ENCODE measurements at regions not wholly inside any gene's neighbourhood (a gene's known extent, or its start where the extent isn't known, plus 50 kb on each side); places are given as distances from the start of the nearest gene placed in this dataset.

DNA sequence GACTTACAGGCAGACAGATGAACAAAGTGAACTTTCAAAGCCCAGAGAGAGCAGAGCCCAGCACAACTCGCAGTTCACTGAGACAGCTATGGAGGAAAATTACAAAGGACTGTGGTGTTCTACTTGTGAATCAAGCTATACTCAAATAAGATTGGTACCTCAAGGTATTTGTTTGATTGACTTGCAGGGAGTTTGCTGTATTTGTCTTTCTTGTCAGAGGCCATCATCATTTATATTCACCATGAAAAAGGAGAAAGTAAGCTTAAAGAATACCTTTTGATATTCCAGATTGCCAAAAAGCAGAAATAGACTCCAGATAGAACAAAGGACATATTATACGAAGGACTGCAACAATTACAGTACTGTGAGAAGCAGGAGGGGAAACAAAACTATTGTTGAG lies 1047.9 kb downstream of the RPA4 start:
- Histone ChIP-seq H3K4me1 (ENCODE audit: control insufficient read depth, insufficient read depth, low read length) (no peaks in the 10 kb centered on the region), H3K27me3 (ENCODE audit: control insufficient read depth, insufficient read depth, low read length, poor library complexity, severe bottlenecking) (no peaks in the 10 kb centered on the region), H3K9me3 (ENCODE audit: control insufficient read depth, low read length) (no peaks in the 10 kb centered on the region), H3K27ac (ENCODE audit: low read depth, low read length) (no peak overlapping the region), H3K9ac (ENCODE audit: extremely low read depth, low read length, poor library complexity, severe bottlenecking) (no peak overlapping the region), H3K4me3 (ENCODE audit: low read length) (no peak overlapping the region), H3K36me3 (ENCODE audit: control insufficient read depth, insufficient read depth, low read length) (no peaks in the 10 kb centered on the region)
- TF ChIP-seq, protein P1, sequence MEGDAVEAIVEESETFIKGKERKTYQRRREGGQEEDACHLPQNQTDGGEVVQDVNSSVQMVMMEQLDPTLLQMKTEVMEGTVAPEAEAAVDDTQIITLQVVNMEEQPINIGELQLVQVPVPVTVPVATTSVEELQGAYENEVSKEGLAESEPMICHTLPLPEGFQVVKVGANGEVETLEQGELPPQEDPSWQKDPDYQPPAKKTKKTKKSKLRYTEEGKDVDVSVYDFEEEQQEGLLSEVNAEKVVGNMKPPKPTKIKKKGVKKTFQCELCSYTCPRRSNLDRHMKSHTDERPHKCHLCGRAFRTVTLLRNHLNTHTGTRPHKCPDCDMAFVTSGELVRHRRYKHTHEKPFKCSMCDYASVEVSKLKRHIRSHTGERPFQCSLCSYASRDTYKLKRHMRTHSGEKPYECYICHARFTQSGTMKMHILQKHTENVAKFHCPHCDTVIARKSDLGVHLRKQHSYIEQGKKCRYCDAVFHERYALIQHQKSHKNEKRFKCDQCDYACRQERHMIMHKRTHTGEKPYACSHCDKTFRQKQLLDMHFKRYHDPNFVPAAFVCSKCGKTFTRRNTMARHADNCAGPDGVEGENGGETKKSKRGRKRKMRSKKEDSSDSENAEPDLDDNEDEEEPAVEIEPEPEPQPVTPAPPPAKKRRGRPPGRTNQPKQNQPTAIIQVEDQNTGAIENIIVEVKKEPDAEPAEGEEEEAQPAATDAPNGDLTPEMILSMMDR (conservative IDR thresholded peaks at IDR 0.05), result no peak
- H3K4me3 Mint-ChIP-seq, result no peak overlapping the region
- peaks cover 2% of the 10 kb centered on the region for H3K27me3 Mint-ChIP-seq (ENCODE audit: insufficient read depth)
- H3K27ac Mint-ChIP-seq, result no peak overlapping the region
- no peaks in the 10 kb centered on the region for H3K36me3 Mint-ChIP-seq (ENCODE audit: low read depth)
- WGBS, 2 experiments (ENCODE audit: insufficient coverage in 1 of 2, insufficient read length in 1 of 2), result 97 to 100% methylated on average over 1 to 2 of the region's 2 CpGs
- peaks cover 16% of the 10 kb centered on the region for H3K4me1 Mint-ChIP-seq
- peaks cover 8% of the 10 kb centered on the region for H3K9me3 Mint-ChIP-seq
- DNase-seq, result no peak

DNA sequence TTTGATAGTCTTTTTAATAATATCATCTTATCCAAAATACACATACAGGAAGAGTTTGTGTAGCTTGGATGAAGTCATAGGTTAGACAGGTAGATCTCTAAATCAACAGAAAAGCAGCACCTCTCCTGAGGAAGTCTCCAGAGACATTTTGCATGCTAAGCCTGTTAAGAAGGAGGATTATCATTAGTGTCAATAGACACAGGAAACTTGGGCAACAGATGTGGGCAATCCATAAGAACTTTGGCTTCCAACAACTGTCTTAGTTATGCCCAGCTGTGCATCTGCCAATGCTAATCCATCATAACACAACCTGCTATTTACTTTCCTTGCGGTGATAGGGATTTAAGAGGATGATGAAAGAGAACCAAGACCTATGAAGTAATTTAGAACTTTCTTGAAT lies 1052.6 kb downstream of the RPA4 start:
- Mint-ChIP-seq H3K4me1 (peaks cover 37% of the 10 kb centered on the region), H3K27ac (no peak overlapping the region), H3K9me3 (no peaks in the 10 kb centered on the region), H3K27me3 (ENCODE audit: insufficient read depth) (peaks cover 2% of the 10 kb centered on the region), H3K36me3 (ENCODE audit: low read depth) (no peaks in the 10 kb centered on the region), H3K4me3 (no peak overlapping the region)
- Histone ChIP-seq H3K4me3 (ENCODE audit: low read length) (no peak overlapping the region), H3K36me3 (ENCODE audit: control insufficient read depth, insufficient read depth, low read length) (no peaks in the 10 kb centered on the region), H3K9ac (ENCODE audit: extremely low read depth, low read length, poor library complexity, severe bottlenecking) (no peak overlapping the region), H3K27ac (ENCODE audit: low read depth, low read length) (no peak overlapping the region), H3K27me3 (ENCODE audit: control insufficient read depth, insufficient read depth, low read length, poor library complexity, severe bottlenecking) (no peaks in the 10 kb centered on the region), H3K9me3 (ENCODE audit: control insufficient read depth, low read length) (no peaks in the 10 kb centered on the region), H3K4me1 (ENCODE audit: control insufficient read depth, insufficient read depth, low read length) (no peaks in the 10 kb centered on the region)
- no peak for DNase-seq
- TF ChIP-seq, protein P1 (conservative IDR thresholded peaks at IDR 0.05), result no peak
- WGBS, 2 experiments (ENCODE audit: insufficient coverage in 1 of 2, insufficient read length in 1 of 2), result no CpG with 5 or more reads among the region's 1 CpG

DNA sequence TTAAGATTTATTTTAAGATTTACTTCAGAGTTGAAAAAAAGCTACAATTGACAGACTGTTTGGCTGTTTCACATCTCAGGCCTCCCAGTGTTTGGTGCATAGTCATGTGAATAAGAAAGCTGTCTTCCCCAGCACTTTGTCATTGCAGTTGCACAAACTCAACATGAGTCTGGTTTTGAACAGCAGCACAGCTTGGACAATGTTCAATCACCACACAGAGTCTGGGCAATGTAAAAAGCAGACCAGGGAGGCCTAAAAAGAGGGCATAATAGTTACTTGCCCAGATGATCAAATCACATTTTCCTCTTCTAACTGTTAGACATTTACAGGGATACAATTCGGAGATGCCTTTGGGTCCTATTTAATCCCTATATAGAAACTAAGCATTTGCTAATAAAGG lies 1055.0 kb downstream of the RPA4 start:
- TF ChIP-seq, protein P1 (conservative IDR thresholded peaks at IDR 0.05), result no peak
- H3K27me3 ChIP-seq (ENCODE audit: control insufficient read depth, insufficient read depth, low read length, poor library complexity, severe bottlenecking), result no peaks in the 10 kb centered on the region
- Mint-ChIP-seq H3K4me3 (no peak overlapping the region), H3K4me1 (peaks cover 37% of the 10 kb centered on the region), H3K27ac (no peak overlapping the region), H3K9me3 (peaks cover 2% of the 10 kb centered on the region), H3K27me3 (ENCODE audit: insufficient read depth) (peaks cover 1% of the 10 kb centered on the region), H3K36me3 (ENCODE audit: low read depth) (no peaks in the 10 kb centered on the region)
- H3K27ac ChIP-seq (ENCODE audit: low read depth, low read length), result no peak overlapping the region
- H3K4me3 ChIP-seq (ENCODE audit: low read length), result no peak overlapping the region
- no peaks in the 10 kb centered on the region for H3K36me3 ChIP-seq (ENCODE audit: control insufficient read depth, insufficient read depth, low read length)
- H3K9me3 ChIP-seq (ENCODE audit: control insufficient read depth, low read length), result no peaks in the 10 kb centered on the region
- H3K9ac ChIP-seq (ENCODE audit: extremely low read depth, low read length, poor library complexity, severe bottlenecking), result no peak overlapping the region
- H3K4me1 ChIP-seq (ENCODE audit: control insufficient read depth, insufficient read depth, low read length), result no peaks in the 10 kb centered on the region
- 80% methylated on average over 1 of the region's 1 CpG; no CpG with 5 or more reads in 1 of the 2 experiments for WGBS, 2 experiments (ENCODE audit: insufficient coverage in 1 of 2, insufficient read length in 1 of 2)
- DNase-seq, result no peak

Measured in endodermal cell (in vitro differentiated cells).